K562 (cell line): ENCODE measurements at regions not wholly inside any gene's neighbourhood (a gene's known extent, or its start where the extent isn't known, plus 50 kb on each side); places are given as distances from the start of the nearest gene placed in this dataset.

Experiments
- ATAC-seq: fragments of 200-7000 bp; cut with Tn5 transposase; 3 replicates; pipeline ENCODE4 v1.9.1; 2020; ENCODE audit warnings: moderate library complexity
- BruUV-seq: library from RNA; stranded (reverse); fragments of 400-500 nt; replicated peaks from 2 replicates; lab custom pipeline; 2021; lab: Mats Ljungman, UMichigan
- CTCF ChIA-PET: fragments of 300-600 bp; formaldehyde crosslinking; extraction: SDS; loops from one replicate; lab custom pipeline; 2021; ENCODE audit warnings: low intra/inter-chr PET ratio; lab: Yijun Ruan, JAX
- POLR2A ChIA-PET: fragments of 300-600, 350-650 bp; sonication (Branson Sonifier 250); formaldehyde crosslinking; extraction: SDS; loops from one replicate; lab custom pipeline; 2021; ENCODE audit warnings: antibody characterized with exemption, inconsistent platforms; lab: Yijun Ruan, JAX
- DNase-seq, 4 experiments: peaks; one replicate each; pipeline versions ENCODE4 v3.0.0 to v3.0.0-alpha.2; 2011 to 2018; ENCODE audit warnings: low spot score in 3 of 4, mixed read lengths in 3 of 4; ENCODE audit errors: extremely low read depth in 1 of 4
- FAIRE-seq: peaks from 2 replicates; lab custom pipeline; 2011; peaks lifted over from hg19 to GRCh38; lab: Jason Lieb, UNC
- H2AFZ ChIP-seq: 2 replicates; pipeline ENCODE4 v1.6.0; 2011; ENCODE audit warnings: low read depth, low read length, control low read depth, inconsistent platforms
- H3K27ac ChIP-seq: fragments of 200-600 bp; 3 replicates; pipeline ENCODE4 v1.8.0; 2011; ENCODE audit warnings: low read depth, mild to moderate bottlenecking, control low read depth, inconsistent platforms, low read length, moderate library complexity, mixed read lengths; ENCODE audit errors: extremely low read depth
- H3K27me3 ChIP-seq, 2 experiments: fragments of 300-600 bp in 1 of 2; 2 replicates in 1 of 2; 3 replicates in 1 of 2; pipeline versions ENCODE4 v1.6.0 to v1.8.0; 2011; ENCODE audit warnings: inconsistent platforms in 2 of 2, low read length in 2 of 2, mild to moderate bottlenecking in 1 of 2, mixed read lengths in 1 of 2, moderate library complexity in 1 of 2; ENCODE audit not compliant: control insufficient read depth in 2 of 2, insufficient read depth in 2 of 2
- H3K36me3 ChIP-seq: fragments of 300-600 bp; 3 replicates; pipeline ENCODE4 v1.8.0; 2011; ENCODE audit warnings: mild to moderate bottlenecking, low read length, inconsistent platforms; ENCODE audit not compliant: control insufficient read depth, insufficient read depth
- H3K4me1 ChIP-seq, 2 experiments: fragments of 200-600 bp in 1 of 2; replicated peaks in 1 of 2; 2 replicates in 1 of 2; 3 replicates in 1 of 2; pipeline versions ENCODE4 v1.5.1 to v1.8.0; 2011; ENCODE audit warnings: inconsistent platforms in 2 of 2, low read length in 2 of 2, mild to moderate bottlenecking in 1 of 2, mixed read lengths in 1 of 2, moderate library complexity in 1 of 2; ENCODE audit not compliant: control insufficient read depth in 2 of 2, insufficient read depth in 2 of 2
- H3K4me2 ChIP-seq: 2 replicates; pipeline ENCODE4 v1.6.1; 2011; ENCODE audit warnings: low read length, control low read depth, inconsistent platforms, mixed read lengths; ENCODE audit not compliant: insufficient read depth
- H3K4me3 ChIP-seq: fragments of 200-600 bp; sonication (generic), shearing (Covaris generic); 2 replicates; pipeline ENCODE4 v1.5.1; 2016; ENCODE audit warnings: control low read depth, inconsistent platforms
- H3K79me2 ChIP-seq: fragments of 200-600 bp; 3 replicates; pipeline ENCODE4 v1.8.0; 2011; ENCODE audit warnings: low read length, inconsistent platforms; ENCODE audit not compliant: control insufficient read depth, insufficient read depth
- H3K9ac ChIP-seq, 2 experiments: 2 replicates each; pipeline versions ENCODE4 v1.6.0 to v1.6.1; 2011; ENCODE audit warnings: low read depth in 2 of 2, low read length in 2 of 2, control low read depth in 1 of 2, inconsistent platforms in 1 of 2, mild to moderate bottlenecking in 1 of 2, mixed read lengths in 1 of 2; ENCODE audit not compliant: insufficient read depth in 1 of 2
- H3K9me1 ChIP-seq: one replicate; pipeline ENCODE4 v1.6.0; 2011; ENCODE audit warnings: inconsistent platforms, mild to moderate bottlenecking, low read length, moderate library complexity; ENCODE audit not compliant: control insufficient read depth, insufficient read depth
- H3K9me3 ChIP-seq: replicated peaks from 2 replicates; pipeline ENCODE4 v1.5.1; 2011; ENCODE audit warnings: low read depth, low read length, inconsistent platforms; ENCODE audit not compliant: control insufficient read depth, insufficient read depth
- H4K20me1 ChIP-seq: replicated peaks from 2 replicates; pipeline ENCODE4 v1.6.1; 2011; ENCODE audit warnings: low read length, inconsistent platforms, mixed read lengths; ENCODE audit not compliant: control insufficient read depth, insufficient read depth
- BRD9 ChIP-seq: fragments of 450-650 bp; IDR thresholded peaks from 2 replicates; pipeline ENCODE4 v1.6.1; 2018; ENCODE audit warnings: low read depth; ENCODE audit not compliant: partially characterized antibody
- CTCFL ChIP-seq: IDR thresholded peaks from 2 replicates; pipeline ENCODE4 v1.6.1; 2011; ENCODE audit warnings: borderline replicate concordance, low read depth, mild to moderate bottlenecking, moderate library complexity, low read length; ENCODE audit not compliant: insufficient read depth, poor library complexity, severe bottlenecking
- ELF1 ChIP-seq: fragments of 200-800 bp; sonication (Bioruptor generic); IDR thresholded peaks from 2 replicates; pipeline ENCODE4 v1.6.1; 2016; ENCODE audit warnings: missing genetic modification characterization, missing compliant biosample characterization
- FOSL1 ChIP-seq: fragments of 200-800 bp; sonication (Bioruptor generic); conservative IDR thresholded peaks from 2 replicates; pipeline ENCODE4 v1.6.1; 2016; ENCODE audit warnings: missing genetic modification characterization, missing compliant biosample characterization
- HDAC3 ChIP-seq: fragments of 450-650 bp; IDR thresholded peaks from 2 replicates; pipeline ENCODE4 v1.6.1; 2018; ENCODE audit warnings: borderline replicate concordance, mild to moderate bottlenecking, moderate library complexity; ENCODE audit not compliant: partially characterized antibody
- LCOR ChIP-seq: sonication (generic); formaldehyde crosslinking; IDR thresholded peaks from 2 replicates; pipeline ENCODE4 v1.8.0; 2022; ENCODE audit warnings: mild to moderate bottlenecking, missing genetic modification reagents
- MEF2A ChIP-seq: IDR thresholded peaks from 2 replicates; pipeline ENCODE4 v1.6.1; 2011; ENCODE audit warnings: low read depth, mild to moderate bottlenecking, low read length, moderate library complexity; ENCODE audit not compliant: control insufficient read depth
- NRF1 ChIP-seq, 2 experiments: fragments of 450-650 bp; IDR thresholded peaks in 1 of 2; conservative IDR thresholded peaks in 1 of 2; 2 replicates each; pipeline ENCODE4 v1.6.1; 2014; ENCODE audit warnings: mild to moderate bottlenecking in 2 of 2
- PCBP1 ChIP-seq: fragments of 200-400 bp; formaldehyde crosslinking; IDR thresholded peaks from 2 replicates; pipeline ENCODE4 v1.6.1; 2018; ENCODE audit warnings: mild to moderate bottlenecking, low read depth, low read length; ENCODE audit not compliant: poor library complexity, severe bottlenecking
- PKNOX1 ChIP-seq: fragments of 450-650 bp; IDR thresholded peaks from 2 replicates; pipeline ENCODE4 v1.6.1; 2016
- SFPQ ChIP-seq: fragments of 200-400 bp; formaldehyde crosslinking; IDR thresholded peaks from 2 replicates; pipeline ENCODE4 v1.6.1; 2017; ENCODE audit warnings: mild to moderate bottlenecking, low read depth, low read length, moderate library complexity
- THRB ChIP-seq: fragments of 450-650 bp; formaldehyde crosslinking; conservative IDR thresholded peaks from 2 replicates; pipeline ENCODE4 v1.4.0; 2022; ENCODE audit warnings: mild to moderate bottlenecking, missing genetic modification characterization
- USF1 ChIP-seq: sonication (generic); formaldehyde crosslinking; IDR thresholded peaks from 2 replicates; pipeline ENCODE4 v1.9.0; 2022; ENCODE audit warnings: mild to moderate bottlenecking, missing genetic modification reagents
- ZNF76 ChIP-seq: fragments of 250-450 bp; sonication (Bioruptor Pico); IDR thresholded peaks from 2 replicates; pipeline ENCODE4 v1.4.0; 2020; ENCODE audit warnings: mild to moderate bottlenecking, moderate library complexity, borderline replicate concordance
- WGBS: fragments of 100-300 bp; shearing (Covaris generic); methylation state at CpG from one replicate; pipeline ENCODE4 v1.1.6; 2016; ENCODE audit warnings: low coverage, mixed read lengths; ENCODE audit not compliant: insufficient coverage; ENCODE audit errors: missing lambda C conversion rate; 5-methylcytosine and 5-hydroxymethylcytosine counted together
- in situ Hi-C: fragments of 300-500 bp; cut with MboI; formaldehyde crosslinking; loops from 4 replicates; pipeline ENCODE4 v1.15.0; 2018; ENCODE audit warnings: inconsistent platforms, mixed read lengths
- intact Hi-C: fragments of 100-400 bp; cut with micrococcal nuclease; formaldehyde crosslinking; loops from 2 replicates; pipeline ENCODE4 v1.14.2; 2022

- TF ChIP-seq FOSL1 (no peak), PCBP1 (no peak), ELF1 (tag) (no peak), SFPQ (no peak), NRF1 (conservative IDR thresholded peaks at IDR 0.05 in 1 of 2, IDR thresholded peaks at IDR 0.05 in 1 of 2) (no peak), BRD9 (no peak), USF1 (CRISPR knock-in tag) (no peak), LCOR (CRISPR knock-in tag) (no peak)
Measured at GRCh38 chr9:109893241-109893640, 113.2 kb downstream of the PALM2AKAP2 start (continued).

- TF ChIP-seq PKNOX1 (no peak), THRB (CRISPR knock-in tag) (no peak), HDAC3 (no peak), MEF2A (no peak), ZNF76 (CRISPR knock-in tag) (no peak), CTCFL (no peak)
- no peaks in the 10 kb centered on the region for H3K27me3 ChIP-seq
- ATAC-seq (no peak), FAIRE-seq (no peak), DNase-seq (no peak)
- no peaks in the 10 kb centered on the region; the same call in 1 of the 2 replicates for H4K20me1 ChIP-seq
- H3K4me3 ChIP-seq, result no peak overlapping the region
- H3K79me2 ChIP-seq, result no peaks in the 10 kb centered on the region
- ChIA-PET POLR2A (no interaction called here), CTCF (no interaction called here)
- H3K9me3 ChIP-seq, result no peaks in the 10 kb centered on the region
- H2AFZ ChIP-seq, result no peak overlapping the region
- no peaks in the 10 kb centered on the region for H3K4me1 ChIP-seq
- no peaks in the 10 kb centered on the region for H3K9me1 ChIP-seq
- no peak overlapping the region for H3K9ac ChIP-seq
- BruUV-seq, result no TSS peak
- in situ Hi-C loops, result no loop called here
- H3K36me3 ChIP-seq, result no peaks in the 10 kb centered on the region
- intact Hi-C loops, result no loop called here
- 4% methylated on average over 6 of the region's 6 CpGs for WGBS
- H3K4me2 ChIP-seq, result no peak overlapping the region
- no peak overlapping the region for H3K27ac ChIP-seq
Measured at GRCh38 chr9:109894473-109894872, 114.5 kb downstream of the PALM2AKAP2 start.
